Hippocampal formation (tissue), 2 donors: ENCODE measurements at regions not wholly inside any gene's neighbourhood (a gene's known extent, or its start where the extent isn't known, plus 50 kb on each side); places are given as distances from the start of the nearest gene placed in this dataset.
A peak's percentile ranks its signal among the peaks of the same experiment; 100 is the strongest.

Experiments used
- DNase-seq, 2 donors: peaks; one replicate each; lab custom pipeline; 2025; lab: John Stamatoyannopoulos, UW

DNA sequence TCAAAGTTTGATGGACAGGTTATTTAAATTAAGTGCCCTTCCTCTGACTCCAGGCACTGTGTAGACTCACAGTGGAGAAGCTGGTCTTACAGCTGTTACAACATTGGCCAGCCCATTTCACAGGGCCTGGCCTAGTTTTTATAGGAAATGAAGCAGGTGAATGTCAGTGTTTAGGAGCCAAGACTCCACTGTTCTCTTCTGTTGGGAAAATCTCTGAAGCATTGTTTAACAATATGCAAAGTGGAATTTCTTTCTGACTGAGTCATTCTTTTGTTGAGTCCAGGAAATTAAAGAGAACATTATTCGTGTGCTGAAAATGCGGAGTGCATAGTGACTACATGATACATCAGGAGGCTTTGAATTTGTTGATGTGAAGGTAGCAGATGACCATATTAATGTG lies 64.7 kb downstream of the ARRDC4 start:
- no peak for DNase-seq

DNA sequence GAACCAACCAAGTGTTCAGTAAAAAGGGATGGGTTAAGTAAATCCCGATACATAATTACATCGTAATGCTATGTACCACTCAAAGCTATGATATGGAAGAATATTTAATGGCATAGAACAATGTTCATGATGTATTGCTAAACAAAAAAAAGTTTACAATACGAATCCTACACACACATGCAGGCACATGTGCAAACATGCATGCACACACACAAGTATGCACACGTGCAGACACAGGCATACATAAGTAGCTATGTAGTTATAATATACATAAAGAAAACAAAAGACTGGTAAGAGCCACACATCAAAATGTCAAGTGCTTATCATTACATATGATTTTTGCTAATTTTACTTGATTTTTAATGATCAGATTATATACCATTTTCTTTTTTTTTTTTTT lies 74.2 kb downstream of the ARRDC4 start:
- no peak for DNase-seq

DNA sequence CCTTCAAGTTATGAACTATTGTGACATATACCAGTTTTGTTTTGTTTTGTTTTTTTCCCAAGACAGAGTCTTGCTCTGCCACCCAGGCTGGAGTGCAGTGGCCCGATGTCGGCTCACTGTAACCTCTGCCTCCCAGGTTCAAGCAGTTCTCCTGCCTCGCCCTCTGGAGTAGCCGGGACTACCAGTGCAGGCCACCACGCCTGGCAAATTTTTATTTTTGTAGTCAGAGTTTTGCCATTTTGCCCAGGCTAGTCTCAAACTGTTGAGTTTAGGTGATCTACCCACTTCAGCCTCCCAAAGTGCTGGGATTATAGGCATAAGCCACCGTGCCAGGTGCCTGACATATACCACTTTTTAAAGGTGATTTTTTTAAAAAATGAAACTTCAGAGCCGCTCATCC lies 74.6 kb downstream of the ARRDC4 start:
- DNase-seq, result no peak

DNA sequence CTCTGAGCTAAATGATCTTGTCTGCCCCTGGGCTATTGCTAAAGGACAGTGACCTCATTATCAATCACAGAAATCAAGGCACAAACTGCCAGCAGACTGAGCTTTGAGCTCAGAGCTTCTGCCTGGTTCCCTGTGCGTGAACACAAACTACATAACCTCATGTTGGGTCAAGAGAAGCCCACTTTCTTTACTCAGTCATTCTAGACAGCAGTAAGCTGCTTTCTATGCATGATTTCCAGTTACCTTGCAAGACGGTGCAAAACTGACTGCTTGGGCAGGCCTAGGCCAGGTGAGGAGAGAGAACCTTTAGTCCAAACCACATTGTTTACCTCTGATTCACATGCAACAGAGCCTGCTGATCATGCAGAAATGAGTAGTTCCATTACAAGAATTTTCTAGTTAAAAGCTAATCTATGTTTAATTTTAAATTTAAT lies 75.1 kb downstream of the ARRDC4 start:
- no peak for DNase-seq

DNA sequence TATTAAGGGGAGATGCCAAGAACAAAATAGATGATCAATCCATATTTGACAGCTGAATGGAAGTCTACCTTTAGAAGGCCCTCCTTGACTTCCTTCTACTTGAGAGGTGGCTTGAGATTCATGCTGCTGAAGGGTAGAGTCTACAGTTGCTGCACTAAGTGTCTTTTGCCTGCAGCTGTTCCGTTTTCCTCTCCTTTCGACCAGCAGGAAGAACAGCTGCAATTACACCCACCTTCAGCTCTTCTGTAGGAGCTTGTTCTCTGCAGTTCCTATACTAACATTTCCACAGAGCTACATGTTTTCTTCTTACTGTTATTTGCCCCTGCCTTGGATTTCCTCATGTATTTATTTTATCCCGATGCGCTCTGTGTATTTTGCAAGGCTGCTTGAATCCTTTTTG lies 79.1 kb downstream of the ARRDC4 start:
- no peak for DNase-seq

DNA sequence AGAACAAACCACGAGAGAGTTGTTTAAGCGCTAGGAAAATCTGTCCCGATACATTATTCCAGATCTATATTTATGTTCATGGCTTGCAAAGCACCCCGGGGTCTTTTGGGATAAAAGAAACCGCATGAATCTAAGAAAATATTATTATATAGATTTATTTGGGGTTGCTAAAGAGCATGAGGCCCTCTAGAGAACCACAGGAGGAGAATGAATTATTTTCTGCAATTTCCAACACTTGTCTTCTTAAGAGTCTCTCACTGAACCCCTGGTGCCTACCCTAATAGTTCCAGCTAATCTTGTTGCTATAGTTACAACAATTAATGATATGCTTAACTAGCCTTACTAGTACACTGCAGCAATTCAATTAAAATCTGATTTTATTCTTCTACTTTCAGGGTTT lies 79.6 kb downstream of the ARRDC4 start:
- DNase-seq, result no peak

DNA sequence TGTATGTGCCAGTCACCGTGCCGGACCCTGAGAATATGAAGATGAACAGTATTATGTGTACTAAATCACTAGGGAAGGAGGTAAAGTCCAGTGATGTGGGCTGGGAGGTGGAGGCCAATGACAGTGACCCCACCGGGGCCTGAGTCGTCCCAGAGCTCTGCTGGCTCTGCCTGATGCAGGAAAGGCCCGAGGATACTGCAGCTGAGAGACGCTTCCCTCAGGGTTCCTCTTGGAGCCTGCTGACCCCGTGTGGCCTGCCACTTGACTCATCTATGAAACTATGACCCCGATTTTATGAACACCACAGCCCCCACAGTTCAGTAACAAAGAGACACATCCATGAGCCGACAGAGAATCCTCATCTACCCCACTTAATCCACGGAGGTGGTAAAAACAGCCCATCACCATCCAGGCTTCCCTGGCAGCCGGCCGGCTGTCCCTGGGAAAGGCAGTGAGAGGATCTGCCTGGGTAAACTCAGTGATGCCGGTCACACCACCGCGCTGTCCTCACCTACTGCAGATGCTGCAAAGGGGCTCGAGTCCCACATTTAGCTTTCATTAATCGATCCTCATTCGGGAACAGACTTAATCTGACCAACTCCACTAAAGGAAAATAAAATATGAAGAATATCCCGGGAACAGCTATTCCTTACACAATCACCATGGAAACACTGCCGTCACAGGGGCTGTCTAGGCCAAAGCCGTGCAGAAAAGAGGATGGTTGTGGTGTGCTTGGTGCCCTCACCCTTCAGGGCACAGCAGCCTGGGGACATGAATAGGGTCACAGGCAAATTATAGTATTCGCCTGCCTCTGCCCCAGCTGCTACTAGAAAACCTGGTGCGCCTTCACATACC lies 82.9 kb downstream of the ARRDC4 start:
- no peak for DNase-seq

DNA sequence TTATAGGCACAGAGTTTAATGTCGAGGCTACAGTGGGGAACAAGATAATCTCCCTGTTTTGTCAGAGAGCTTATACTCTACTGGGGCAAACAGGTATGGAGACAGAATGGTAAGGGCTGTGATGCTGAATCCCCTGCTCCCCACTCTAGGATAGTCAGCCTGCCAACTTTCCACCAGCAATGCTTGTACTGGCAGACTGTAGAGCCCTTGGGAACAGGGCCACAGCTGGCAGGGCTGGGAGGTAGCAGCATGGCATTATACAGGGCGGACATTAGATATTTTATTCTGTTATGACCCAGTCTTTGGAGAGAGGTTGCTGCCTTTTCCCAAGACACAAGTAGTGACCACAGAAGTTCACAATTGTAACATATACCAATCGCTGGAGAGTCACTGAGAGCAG lies 91.2 kb downstream of the ARRDC4 start:
- DNase-seq, result no peak

DNA sequence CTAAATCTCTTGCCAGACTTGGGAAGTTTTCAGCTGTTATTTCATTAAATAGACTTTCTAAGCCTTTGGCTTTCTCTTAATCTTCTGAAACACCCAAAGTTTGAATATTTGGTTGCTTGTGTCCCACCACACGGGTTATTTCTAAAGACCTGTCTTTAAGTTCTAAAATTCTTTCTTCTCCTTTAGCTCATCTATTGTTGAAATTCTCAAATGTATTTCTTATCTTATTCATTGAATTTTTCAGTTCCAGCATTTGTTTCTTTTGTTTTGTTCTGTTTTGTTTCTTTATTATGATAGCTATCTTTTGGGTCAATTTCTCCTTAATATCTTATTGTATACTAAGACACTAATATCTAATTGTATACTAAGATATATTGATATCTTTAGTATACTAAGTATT lies 97.0 kb downstream of the ARRDC4 start:
- DNase-seq, result no peak

DNA sequence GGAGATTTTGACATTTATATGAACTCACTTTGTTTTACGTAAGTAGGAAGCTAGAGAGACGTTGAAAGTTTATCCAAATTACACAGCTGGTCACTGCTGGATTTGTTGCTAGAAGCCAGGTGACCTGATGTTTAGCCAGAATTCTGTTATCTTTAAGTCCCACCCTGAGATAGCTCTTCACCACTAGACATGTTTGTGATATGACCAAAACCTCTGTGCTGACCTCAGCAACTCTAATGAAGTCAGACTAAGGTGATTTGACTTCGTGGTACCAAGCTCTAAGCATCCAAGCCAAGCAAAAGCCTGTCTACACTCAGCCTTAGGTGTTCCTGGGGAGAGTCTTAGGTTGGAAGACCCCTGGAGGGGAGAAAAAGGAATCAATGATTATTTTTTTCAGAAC lies 102.4 kb downstream of the ARRDC4 start:
- no peak for DNase-seq

DNA sequence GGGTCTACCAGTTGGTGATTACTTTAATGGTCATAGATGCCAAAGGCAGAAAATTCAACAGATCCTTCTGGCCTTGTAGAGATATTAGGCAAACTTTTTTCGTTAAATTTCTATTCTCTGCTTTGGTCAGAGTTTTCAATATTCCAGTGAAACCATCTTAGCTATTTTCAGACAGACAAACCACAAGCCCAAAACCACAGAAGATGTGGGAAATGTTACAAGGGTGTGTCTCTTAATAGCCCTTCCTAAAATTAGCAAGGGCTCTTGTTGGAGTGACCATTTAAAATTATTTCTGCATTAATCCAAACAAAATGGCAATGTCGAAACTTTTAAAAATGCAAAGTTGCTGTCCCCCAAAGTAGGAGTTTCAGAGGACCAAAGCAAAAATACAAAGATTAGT lies 102.8 kb downstream of the ARRDC4 start:
- no peak for DNase-seq

DNA sequence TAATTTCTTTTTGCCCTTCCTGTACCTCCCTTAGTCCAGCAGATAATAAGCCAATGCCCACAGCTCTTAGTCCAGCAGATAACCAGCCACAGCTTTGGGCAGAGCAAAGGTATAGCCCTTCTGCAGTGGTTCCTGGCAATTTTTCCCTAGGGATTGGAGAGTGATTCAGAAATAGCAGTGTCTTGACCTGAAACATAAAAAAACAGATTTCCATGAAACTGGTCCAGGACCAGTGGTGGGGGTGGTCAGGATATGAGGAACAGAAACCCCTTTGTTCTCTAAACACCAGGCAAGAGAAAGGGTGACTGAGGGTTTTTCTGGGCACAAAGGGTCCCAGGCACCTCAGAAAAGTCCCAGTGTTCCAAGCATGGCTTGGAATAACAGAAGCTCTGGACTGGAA lies 103.4 kb downstream of the ARRDC4 start:
- no peak for DNase-seq

DNA sequence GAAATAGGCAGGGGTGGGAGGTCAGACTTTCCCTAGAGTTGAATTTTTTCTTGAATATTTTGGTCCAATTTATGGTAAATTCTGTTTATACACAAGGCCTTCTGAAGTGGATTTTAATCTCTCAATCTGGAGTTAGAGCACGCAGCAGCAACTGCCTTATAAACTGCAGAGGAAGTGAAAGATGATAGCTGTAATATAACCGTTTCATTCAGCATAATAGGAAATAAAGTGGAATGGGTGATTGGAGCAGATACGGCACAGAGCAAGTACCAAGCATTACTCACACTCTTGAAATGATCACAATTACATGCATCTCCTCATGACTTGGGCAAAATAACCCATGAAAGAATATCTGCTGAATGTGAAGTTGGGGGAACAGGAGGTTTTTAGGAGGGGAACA lies 106.8 kb downstream of the ARRDC4 start:
- DNase-seq, result no peak

DNA sequence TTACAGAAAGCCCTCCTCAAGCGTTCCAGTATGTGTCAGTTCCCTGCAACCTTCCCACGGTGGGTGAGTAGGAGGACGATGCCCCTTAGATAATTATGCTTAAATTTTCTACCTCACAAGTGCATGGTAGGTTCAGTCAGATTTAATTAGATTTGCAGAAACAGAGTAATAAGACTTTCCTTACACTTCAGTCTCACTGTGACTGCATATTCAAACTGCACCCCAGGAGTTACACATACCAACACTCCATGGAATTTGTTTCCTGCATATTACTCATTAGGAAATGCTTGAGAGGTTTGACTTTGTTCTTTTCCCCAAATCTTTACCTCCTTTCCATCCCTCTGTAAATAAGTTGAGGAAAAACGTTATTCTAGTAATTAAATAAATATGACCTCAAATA lies 108.8 kb downstream of the ARRDC4 start:
- no peak for DNase-seq

DNA sequence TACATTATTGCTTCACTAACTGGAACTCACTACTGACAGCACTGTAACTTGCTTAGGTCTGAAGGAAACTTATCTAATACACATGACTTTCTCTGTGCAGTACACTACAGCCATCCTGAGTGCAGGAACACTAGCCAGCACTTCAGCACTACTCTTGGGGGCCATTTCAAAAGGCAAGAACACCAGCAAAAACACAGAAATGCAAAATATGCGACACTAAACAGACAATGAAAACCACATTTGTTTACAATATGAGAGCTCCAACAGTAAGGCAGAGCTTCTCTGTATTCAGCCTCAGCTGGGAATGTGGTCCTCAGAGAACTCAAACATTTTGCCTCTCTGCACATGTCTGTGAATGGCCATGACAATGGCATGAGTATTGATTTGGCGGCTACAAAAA lies 109.6 kb downstream of the ARRDC4 start:
- DNase-seq, result no peak

DNA sequence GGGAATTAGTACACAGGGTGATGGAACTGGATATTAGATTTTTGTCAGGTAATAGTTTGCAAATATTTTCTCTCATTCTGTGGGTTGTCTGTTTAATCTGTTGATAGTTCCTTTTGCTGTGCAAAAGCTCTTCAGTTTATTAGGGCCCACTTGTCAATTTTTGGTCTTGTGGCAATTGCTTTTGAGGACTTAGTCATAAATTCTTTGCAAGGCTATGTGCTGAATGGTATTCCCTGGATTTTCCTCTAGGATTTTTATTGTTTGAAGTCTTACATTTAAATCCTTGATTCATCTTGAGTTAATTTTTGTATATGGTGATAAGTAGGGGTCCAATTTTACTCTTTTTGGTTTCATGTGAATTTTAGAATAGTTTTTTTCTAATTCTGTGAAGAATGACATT lies 111.3 kb downstream of the ARRDC4 start:
- no peak for DNase-seq

DNA sequence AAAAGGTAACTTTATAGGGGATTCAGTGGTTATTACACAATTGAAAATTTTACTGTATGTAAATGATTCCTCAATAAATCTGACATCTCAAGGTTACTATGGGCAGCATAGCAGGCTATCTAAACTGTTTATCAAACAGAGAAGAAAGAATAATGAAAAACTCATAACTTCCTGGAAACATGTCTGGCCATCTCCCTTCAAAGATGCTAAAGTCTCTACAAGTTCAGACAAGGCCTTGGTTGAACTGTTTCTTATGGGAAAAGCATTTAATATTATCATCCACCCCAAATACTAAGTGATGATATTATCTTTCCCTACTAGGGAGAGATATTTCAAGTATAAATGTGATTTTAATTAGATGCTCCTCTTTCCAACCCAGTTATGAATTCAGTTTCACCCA lies 114.9 kb downstream of the ARRDC4 start:
- no peak for DNase-seq

DNA sequence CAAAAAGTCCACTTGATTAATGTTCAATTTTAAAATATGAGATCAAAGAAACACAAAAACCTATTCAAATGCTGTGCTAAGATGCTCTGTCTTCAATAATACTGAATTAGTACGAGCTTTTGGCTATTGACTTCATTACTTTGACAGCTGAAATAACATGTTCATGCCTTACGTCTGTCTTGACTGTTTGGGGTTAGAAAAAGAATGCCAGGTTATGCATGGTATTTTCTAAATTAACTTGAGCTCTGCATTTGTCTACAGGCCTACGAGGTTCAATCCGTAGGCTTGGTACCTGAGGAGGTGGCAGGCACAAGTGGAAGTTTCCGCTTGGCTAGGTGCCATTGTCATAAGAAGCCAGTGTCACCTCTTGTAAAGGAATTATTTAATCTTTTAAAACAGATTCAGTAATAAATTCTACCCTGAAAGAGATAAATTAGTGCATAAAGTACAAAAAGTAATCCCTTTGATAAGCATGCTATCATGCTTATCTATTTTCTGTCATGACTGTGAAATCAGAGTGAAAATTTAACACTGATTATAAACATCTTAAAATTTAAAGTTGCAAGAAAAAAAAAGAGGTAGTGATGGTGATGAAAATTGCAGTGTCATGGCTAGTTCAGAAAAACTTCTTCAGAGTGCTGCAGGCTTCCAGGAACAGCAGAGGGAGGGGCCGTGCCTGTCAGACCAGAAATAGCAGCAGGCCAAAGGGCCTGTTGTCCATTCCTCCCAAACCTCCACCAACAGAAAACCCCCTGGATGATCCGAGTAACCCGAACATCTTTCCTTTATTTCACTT lies 115.7 kb downstream of the ARRDC4 start:
- no peak for DNase-seq

DNA sequence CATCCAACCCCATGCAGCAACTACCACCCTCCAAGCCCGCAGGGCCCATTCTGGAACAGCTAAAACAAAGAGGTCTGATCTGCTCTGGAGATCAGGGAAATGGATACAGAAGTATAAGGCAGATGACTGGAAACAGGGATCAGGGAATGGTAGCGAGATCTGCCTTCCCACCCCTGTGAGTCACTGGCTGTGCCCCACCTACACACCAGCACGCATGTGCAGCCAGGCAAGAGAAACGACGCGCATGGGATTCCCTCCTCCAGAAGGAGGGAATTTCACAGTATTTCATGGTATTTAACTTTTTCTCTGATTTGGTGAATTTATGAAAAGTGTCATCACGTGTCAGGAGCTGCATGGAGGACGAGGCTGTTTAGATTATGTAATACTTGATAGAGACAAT lies 116.7 kb downstream of the ARRDC4 start:
- no peak for DNase-seq

DNA sequence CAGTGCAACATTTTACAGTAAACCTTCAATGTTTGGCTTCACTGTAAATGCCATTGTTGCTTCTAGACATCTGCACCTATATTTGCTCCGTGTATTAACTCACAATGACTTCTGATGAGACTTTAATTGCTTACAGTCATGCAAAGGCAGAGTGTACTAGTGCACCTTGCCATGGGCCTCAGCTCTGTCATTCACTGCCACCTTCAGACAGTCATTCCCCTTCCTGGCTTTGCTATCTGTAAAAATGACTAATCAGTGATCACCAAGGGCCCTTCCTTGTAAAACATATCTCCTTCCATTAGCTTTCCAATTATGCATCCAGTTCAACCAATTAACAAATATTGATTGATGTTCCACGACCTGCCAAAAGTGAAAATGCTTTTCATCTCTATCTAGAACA lies 120.3 kb downstream of the ARRDC4 start:
- no peak for DNase-seq

DNA sequence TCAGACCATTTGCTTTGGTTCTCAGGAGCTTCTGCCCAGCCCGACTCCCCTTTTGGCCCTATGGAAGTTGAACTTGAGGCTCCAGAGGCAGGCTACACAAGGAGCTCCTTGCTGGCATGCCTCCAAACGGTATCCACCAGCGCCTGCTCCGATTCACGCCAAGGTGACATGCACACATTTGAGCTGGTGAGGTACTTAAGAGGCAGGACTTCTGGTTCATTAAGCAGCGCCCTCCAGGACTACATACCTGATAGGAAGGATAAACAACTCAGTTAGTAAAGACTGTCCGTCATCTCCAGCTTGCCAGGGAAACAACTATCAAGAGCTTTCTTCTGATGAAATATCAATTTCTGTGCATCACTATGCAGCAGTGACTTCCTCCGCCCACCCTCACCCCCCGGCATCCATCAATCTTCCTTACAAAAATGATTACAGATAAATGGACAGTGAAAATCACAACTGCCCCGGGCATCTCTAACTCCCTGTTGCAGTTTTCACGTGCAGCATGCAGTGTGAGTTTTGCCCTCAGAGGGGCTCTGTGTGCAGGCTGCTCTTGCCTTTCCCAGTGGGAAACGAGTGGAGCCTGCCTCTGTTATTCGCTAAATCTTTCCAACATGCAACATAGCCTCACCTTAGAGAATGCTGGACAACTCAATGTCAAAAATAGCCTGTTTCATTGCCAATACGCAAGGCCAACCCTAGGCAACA lies 122.9 kb downstream of the ARRDC4 start:
- DNase-seq, result no peak

DNA sequence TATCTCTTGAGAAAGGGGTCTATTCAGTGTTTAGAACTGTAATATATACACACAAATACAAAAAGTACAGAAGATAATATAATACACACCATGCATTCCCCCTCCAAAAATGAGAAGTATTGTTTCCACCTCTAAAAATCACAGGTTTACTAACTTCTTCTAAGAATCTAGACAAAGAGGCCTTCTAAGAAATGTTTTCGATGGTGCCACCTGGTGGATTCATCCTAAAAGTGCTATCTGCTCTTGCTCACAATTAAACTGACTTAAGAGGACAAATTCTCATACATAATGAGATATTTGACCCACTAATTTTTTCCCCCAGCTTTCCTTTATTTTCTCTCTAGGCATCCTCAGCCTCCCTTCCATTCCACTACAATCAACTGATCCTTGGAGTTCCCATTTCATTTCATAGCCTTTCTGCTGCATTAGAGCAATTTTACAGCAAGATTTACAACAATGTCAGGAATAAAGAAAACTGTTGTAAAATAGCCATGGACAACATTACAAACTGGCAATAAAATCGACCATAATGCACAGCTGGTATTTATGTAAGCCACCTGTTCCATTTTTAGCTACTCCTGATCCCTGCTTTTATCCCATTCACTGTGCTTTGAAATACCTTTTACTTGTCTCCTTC lies 124.6 kb downstream of the ARRDC4 start:
- DNase-seq, result peak; percentile 14 to 61
